Liver (tissue), 8 donors: ENCODE measurements at regions not wholly inside any gene's neighbourhood (a gene's known extent, or its start where the extent isn't known, plus 50 kb on each side); places are given as distances from the start of the nearest gene placed in this dataset.

Source experiments
- DNase-seq: peaks from one replicate; pipeline ENCODE4 v3.0.0-alpha.2; 2017; ENCODE audit warnings: low spot score
- H3K27ac ChIP-seq, 2 donors: one replicate each; pipeline ENCODE4 v1.7.0; 2013; ENCODE audit warnings: inconsistent platforms in 2 of 2, low read length in 2 of 2, control low read depth in 1 of 2, low read depth in 1 of 2, mild to moderate bottlenecking in 1 of 2
- H3K27me3 ChIP-seq, 4 donors: one replicate each; pipeline versions ENCODE4 v1.6.1 to v1.7.0; 2013; ENCODE audit warnings: low read length in 3 of 4, inconsistent platforms in 1 of 4, mild to moderate bottlenecking in 1 of 4, moderate library complexity in 1 of 4; ENCODE audit not compliant: control insufficient read depth in 4 of 4, insufficient read depth in 4 of 4
- H3K36me3 ChIP-seq, 4 donors: one replicate each; pipeline versions ENCODE4 v1.6.1 to v1.7.0; 2013; ENCODE audit warnings: low read length in 3 of 4, mild to moderate bottlenecking in 3 of 4, low read depth in 1 of 4, moderate library complexity in 1 of 4; ENCODE audit not compliant: control insufficient read depth in 4 of 4, insufficient read depth in 3 of 4
- H3K4me1 ChIP-seq, 4 donors: one replicate each; pipeline versions ENCODE4 v1.6.1 to v1.7.0; 2013; ENCODE audit warnings: low read length in 3 of 4, mild to moderate bottlenecking in 3 of 4, moderate library complexity in 1 of 4; ENCODE audit not compliant: control insufficient read depth in 4 of 4, insufficient read depth in 4 of 4
- H3K4me3 ChIP-seq, 3 donors: one replicate each; pipeline versions ENCODE4 v1.6.1 to v1.7.0; 2013; ENCODE audit warnings: low read length in 3 of 3, control low read depth in 1 of 3, low read depth in 1 of 3, mild to moderate bottlenecking in 1 of 3
- H3K9ac ChIP-seq, 2 donors: one replicate each; pipeline ENCODE4 v1.7.0; 2013; ENCODE audit warnings: low read length in 2 of 2, mild to moderate bottlenecking in 2 of 2, moderate library complexity in 2 of 2, control low read depth in 1 of 2, low read depth in 1 of 2
- H3K9me3 ChIP-seq, 4 donors: one replicate each; pipeline versions ENCODE4 v1.6.1 to v1.7.0; 2013; ENCODE audit warnings: low read length in 3 of 4; ENCODE audit not compliant: control insufficient read depth in 4 of 4
- EGR1 ChIP-seq, 2 donors: IDR thresholded peaks; 2 replicates each; pipeline ENCODE4 v1.6.1; 2016 to 2018; ENCODE audit warnings: antibody characterized with exemption in 2 of 2, low read depth in 2 of 2
- FOXA2 ChIP-seq: IDR thresholded peaks from 2 replicates; pipeline ENCODE4 v1.6.1; 2016; ENCODE audit warnings: antibody characterized with exemption
- GABPA ChIP-seq, 2 donors: IDR thresholded peaks in 1 of 2; conservative IDR thresholded peaks in 1 of 2; 2 replicates each; pipeline ENCODE4 v1.6.1; 2016; ENCODE audit warnings: antibody characterized with exemption in 2 of 2, mild to moderate bottlenecking in 1 of 2, moderate library complexity in 1 of 2
- HNF4A ChIP-seq, 2 donors: conservative IDR thresholded peaks; 2 replicates each; pipeline ENCODE4 v1.6.1; 2016; ENCODE audit warnings: antibody characterized with exemption in 2 of 2, mild to moderate bottlenecking in 2 of 2
- JUND ChIP-seq, 2 donors: IDR thresholded peaks; 2 replicates each; pipeline ENCODE4 v1.6.1; 2016; ENCODE audit warnings: antibody characterized with exemption in 2 of 2
- NR2F2 ChIP-seq: IDR thresholded peaks from 2 replicates; pipeline ENCODE4 v1.6.1; 2016; ENCODE audit warnings: antibody characterized with exemption
- RAD21 ChIP-seq, 2 donors: IDR thresholded peaks; 2 replicates each; pipeline ENCODE4 v1.6.1; 2016; ENCODE audit warnings: antibody characterized with exemption in 2 of 2, mild to moderate bottlenecking in 2 of 2
- REST ChIP-seq: IDR thresholded peaks from 2 replicates; pipeline ENCODE4 v1.6.1; 2016; ENCODE audit warnings: antibody characterized with exemption, mild to moderate bottlenecking
- SP1 ChIP-seq: IDR thresholded peaks from 2 replicates; pipeline ENCODE4 v1.6.1; 2018; ENCODE audit warnings: antibody characterized with exemption, mild to moderate bottlenecking
- YY1 ChIP-seq: IDR thresholded peaks from 2 replicates; pipeline ENCODE4 v1.6.1; 2016; ENCODE audit warnings: antibody characterized with exemption, mild to moderate bottlenecking
- ZBTB33 ChIP-seq: IDR thresholded peaks from 2 replicates; pipeline ENCODE4 v1.6.1; 2016; ENCODE audit warnings: antibody characterized with exemption
- WGBS: extraction: QIAGEN DNeasy Blood & Tissue Kit; methylation state at CpG from one replicate; pipeline ENCODE4 v1.1.7; 2013; 5-methylcytosine and 5-hydroxymethylcytosine counted together
- TF ChIP-seq, protein P1 (sequence below): IDR thresholded peaks from 2 replicates; pipeline ENCODE4 v1.6.1; 2016; ENCODE audit warnings: antibody characterized with exemption
- TF ChIP-seq, protein P2 (sequence below): IDR thresholded peaks from 2 replicates; pipeline ENCODE4 v1.6.1; 2016; ENCODE audit warnings: antibody characterized with exemption
- TF ChIP-seq, protein P3 (sequence below): fragments of 150-350 bp; IDR thresholded peaks from 2 replicates; pipeline ENCODE4 v1.5.1; 2017; ENCODE audit warnings: improper control_type of control experiment, low read depth, low read length; ENCODE audit not compliant: missing input control
- donor health status: healthy.
- donor health status: healthy.
- donor health status: healthy.
- donor health status: healthy.
- donor health status: healthy.

DNA sequence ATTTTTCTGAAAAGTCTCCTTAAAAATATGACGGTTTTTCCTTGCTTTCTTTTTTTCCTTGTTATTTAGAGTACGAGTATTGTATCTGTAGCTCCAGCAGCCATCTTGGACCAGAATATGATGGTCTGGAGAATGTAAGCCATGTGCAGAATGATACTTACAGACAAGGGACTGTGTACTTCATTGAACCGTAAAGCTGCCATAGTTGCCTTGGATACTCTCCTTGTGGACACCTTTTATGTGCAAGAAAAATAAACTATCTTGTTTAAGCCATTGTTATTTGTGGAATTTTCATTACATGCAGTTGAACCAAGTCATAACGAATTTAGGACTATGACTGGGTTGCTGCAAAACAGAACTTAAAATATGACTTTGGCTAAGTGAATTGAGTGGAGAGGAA lies 485.8 kb upstream of the CITED2 start:
- WGBS: 94% methylated on average over 4 of the region's 4 CpGs

DNA sequence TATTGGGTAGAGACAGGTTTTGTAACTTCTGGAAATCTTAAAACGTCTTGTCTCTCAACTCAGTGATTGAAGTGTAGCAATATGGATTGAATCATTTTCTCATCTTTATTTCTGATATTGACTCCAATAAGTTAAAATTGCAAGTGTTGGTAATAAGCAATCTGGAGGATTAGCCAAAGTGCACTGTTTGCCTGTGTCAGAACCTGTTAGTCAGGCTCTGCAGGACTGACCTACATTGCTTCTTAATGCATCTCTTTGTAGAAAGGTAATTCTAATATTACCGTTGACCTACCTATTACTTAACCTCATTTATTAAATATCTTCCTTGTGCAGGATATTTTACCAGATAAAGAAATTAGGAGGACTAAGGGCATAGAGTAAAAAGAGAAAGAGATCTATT lies 484.0 kb upstream of the CITED2 start:
- WGBS: 69% methylated on average over 2 of the region's 2 CpGs
- peaks cover 4 to 14% (median 9%) of the 10 kb centered on the region in 4 donors for H3K4me1 ChIP-seq
- no peaks in the 10 kb centered on the region for H3K36me3 ChIP-seq
- no peaks in the 10 kb centered on the region for H3K27me3 ChIP-seq
- no peaks in the 10 kb centered on the region for H3K9me3 ChIP-seq
- no peak for DNase-seq
- no peak overlapping the region for H3K4me3 ChIP-seq
- TF ChIP-seq, protein P1, sequence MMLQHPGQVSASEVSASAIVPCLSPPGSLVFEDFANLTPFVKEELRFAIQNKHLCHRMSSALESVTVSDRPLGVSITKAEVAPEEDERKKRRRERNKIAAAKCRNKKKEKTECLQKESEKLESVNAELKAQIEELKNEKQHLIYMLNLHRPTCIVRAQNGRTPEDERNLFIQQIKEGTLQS: no peak
- TF ChIP-seq RAD21 (IDR thresholded peaks at IDR 0.05) (no peak), JUND (IDR thresholded peaks at IDR 0.05) (no peak), SP1 (no peak), NR2F2 (no peak), ZBTB33 (no peak), FOXA2 (no peak), HNF4A (conservative IDR thresholded peaks at IDR 0.05) (no peak), GABPA (IDR thresholded peaks at IDR 0.05 in 1 of 2, conservative IDR thresholded peaks at IDR 0.05 in 1 of 2) (no peak), REST (no peak)
- TF ChIP-seq, protein P2, sequence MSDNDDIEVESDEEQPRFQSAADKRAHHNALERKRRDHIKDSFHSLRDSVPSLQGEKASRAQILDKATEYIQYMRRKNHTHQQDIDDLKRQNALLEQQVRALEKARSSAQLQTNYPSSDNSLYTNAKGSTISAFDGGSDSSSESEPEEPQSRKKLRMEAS: no peak
- H3K27ac ChIP-seq: no peak overlapping the region
- H3K9ac ChIP-seq: no peak overlapping the region

More for the DNA sequence above, 485.8 kb upstream of the CITED2 start:
- Histone ChIP-seq H3K4me1 (peaks cover 2 to 8% (median 5%) of the 10 kb centered on the region in 4 donors), H3K27ac (no peak overlapping the region), H3K4me3 (no peak overlapping the region), H3K9ac (no peak overlapping the region), H3K9me3 (no peaks in the 10 kb centered on the region), H3K36me3 (no peaks in the 10 kb centered on the region), H3K27me3 (no peaks in the 10 kb centered on the region)
- DNase-seq: no peak
- no peak for TF ChIP-seq GABPA (IDR thresholded peaks at IDR 0.05 in 1 of 2, conservative IDR thresholded peaks at IDR 0.05 in 1 of 2)
- TF ChIP-seq HNF4A (conservative IDR thresholded peaks at IDR 0.05): no peak
- TF ChIP-seq, protein P3, sequence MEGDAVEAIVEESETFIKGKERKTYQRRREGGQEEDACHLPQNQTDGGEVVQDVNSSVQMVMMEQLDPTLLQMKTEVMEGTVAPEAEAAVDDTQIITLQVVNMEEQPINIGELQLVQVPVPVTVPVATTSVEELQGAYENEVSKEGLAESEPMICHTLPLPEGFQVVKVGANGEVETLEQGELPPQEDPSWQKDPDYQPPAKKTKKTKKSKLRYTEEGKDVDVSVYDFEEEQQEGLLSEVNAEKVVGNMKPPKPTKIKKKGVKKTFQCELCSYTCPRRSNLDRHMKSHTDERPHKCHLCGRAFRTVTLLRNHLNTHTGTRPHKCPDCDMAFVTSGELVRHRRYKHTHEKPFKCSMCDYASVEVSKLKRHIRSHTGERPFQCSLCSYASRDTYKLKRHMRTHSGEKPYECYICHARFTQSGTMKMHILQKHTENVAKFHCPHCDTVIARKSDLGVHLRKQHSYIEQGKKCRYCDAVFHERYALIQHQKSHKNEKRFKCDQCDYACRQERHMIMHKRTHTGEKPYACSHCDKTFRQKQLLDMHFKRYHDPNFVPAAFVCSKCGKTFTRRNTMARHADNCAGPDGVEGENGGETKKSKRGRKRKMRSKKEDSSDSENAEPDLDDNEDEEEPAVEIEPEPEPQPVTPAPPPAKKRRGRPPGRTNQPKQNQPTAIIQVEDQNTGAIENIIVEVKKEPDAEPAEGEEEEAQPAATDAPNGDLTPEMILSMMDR: no peak
- no peak for TF ChIP-seq EGR1 (IDR thresholded peaks at IDR 0.05; ENCODE audit: low read depth in 2 of 2)
- TF ChIP-seq YY1: no peak
- TF ChIP-seq, protein P1: no peak
- no peak for TF ChIP-seq ZBTB33
